ENCODE measurements at regions not wholly inside any gene's neighbourhood (a gene's known extent, or its start where the extent isn't known, plus 50 kb on each side); places are given as distances from the start of the nearest gene placed in this dataset.

- TF ChIP-seq BHLHE40 (IDR thresholded peaks at IDR 0.05; ENCODE audit: borderline replicate concordance in 1 of 2, low read depth in 2 of 2, low read length in 1 of 2): no peak
- no peak for TF ChIP-seq FOXK2 (IDR thresholded peaks at IDR 0.05)
Observed at GRCh38 chr6:71383901-71384489, 95.4 kb downstream of the OGFRL1 start.
